ENCODE measurements at regions not wholly inside any gene's neighbourhood (a gene's known extent, or its start where the extent isn't known, plus 50 kb on each side); places are given as distances from the start of the nearest gene placed in this dataset.

- TF ChIP-seq CTCF (IDR thresholded peaks at IDR 0.05) (no peak), EP300 (IDR thresholded peaks at IDR 0.05) (no peak), POLR2A (IDR thresholded peaks at IDR 0.05) (no peak), POLR2AphosphoS5 (IDR thresholded peaks at IDR 0.05) (no peak)
These were observed 466.7 kb upstream of the PKN2 start for GRCh38 chr1:88217386-88217785.
